CD4-positive, alpha-beta T cell treated with Interferon gamma for 1 hour (primary cell): ENCODE measurements at regions not wholly inside any gene's neighbourhood (a gene's known extent, or its start where the extent isn't known, plus 50 kb on each side); places are given as distances from the start of the nearest gene placed in this dataset.
"Not testable (repeated sequence)": the region's sequence is repeated elsewhere in the genome, so short reads cannot be mapped to it uniquely, and the experiment has no call there.

Experiments used
- DNase-seq: peaks from one replicate; pipeline ENCODE4 v3.0.0-alpha.2; 2020

- not testable (repeated sequence) for DNase-seq
Observed at GRCh38 chr7:69499-70123, 122.8 kb upstream of the FAM20C start.

DNA sequence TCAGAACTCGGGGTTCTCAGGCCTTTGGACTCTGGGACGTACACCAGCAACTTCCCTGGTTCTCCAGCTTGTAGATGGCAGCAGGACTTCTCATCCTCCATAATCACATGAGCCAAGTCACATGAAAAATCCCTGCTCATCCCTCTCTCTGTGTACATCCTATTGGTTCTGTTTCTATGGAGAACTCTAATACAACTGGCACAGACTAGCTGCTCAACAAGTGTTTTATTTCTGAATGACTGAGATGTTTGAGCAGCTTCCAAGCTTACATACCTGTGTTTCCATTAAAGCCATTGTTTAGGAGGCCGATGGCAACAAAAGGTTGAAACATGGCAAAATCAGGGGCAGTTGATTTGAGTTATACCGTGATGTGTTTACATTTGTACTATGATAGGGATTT, 122.2 kb upstream of the FAM20C start:
- not testable (repeated sequence) for DNase-seq

DNA sequence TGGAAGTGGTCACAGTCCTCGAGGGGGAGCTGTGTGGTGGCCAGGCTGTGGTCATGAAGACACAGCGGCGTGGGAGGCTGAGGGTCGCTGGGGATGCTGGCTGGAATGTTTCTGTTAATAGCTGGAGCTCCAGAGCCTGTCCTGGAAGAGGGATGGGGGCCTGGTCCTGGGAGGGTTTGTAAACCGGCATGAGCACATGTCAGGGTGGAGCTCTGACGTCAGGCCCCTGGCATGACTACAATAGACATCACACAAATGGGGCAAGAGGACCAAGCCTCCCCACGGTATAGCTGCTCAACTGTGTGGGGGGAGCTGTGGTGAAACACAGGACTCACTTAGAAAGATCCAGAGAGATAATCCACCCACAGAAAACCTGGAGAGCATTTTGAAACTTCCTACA, 121.4 kb upstream of the FAM20C start:
- not testable (repeated sequence) for DNase-seq

- DNase-seq = not testable (repeated sequence)
Observed at GRCh38 chr7:72266-73057, 119.9 kb upstream of the FAM20C start.

- DNase-seq = not testable (repeated sequence)
Observed at GRCh38 chr7:73058-73331, 119.4 kb upstream of the FAM20C start.

DNA sequence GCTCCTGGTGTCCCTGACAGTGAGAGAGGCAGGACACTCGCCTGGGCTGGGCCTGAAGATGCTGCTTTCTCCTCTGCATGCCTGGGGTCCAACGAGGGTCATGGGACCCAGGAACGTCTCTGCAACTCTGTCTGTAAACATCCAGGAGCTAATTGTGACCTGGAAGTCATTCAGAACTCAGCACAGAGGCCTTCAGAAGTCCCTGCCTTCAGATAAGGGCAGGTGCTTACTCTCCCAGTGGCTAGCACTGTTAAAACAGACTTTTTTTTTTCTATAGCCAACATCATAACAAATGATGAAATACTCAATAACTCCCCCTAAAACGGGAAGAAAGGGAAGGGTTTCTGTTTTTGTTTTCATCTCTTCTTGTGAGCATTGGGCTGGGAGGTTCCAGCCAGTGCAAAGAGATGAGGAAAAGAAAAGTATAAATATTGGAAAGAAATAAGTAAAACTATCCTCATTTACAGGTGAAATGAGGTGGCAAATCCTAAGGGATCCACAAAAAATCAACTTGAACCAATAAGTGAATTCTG, 118.3 kb upstream of the FAM20C start:
- not testable (repeated sequence) for DNase-seq

DNA sequence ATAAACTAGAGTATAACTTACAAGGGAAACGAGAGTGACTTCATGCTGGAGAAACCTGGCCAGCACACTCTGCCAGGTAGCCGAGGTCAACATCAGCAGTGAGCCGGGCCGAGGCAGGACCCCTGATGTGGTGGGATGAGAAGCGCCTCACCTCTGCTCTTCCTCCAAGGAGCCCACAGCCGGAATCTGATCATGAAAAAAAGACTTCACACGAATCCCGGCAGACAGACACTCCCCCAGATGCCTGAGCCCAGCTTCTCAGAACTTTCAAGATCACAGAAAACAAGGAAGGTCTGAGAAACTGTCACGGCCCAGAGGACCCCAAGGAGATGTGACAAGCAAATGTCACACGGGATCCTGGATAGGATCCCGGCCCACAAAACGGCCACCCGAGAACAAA, 116.9 kb upstream of the FAM20C start:
- DNase-seq = not testable (repeated sequence)

DNA sequence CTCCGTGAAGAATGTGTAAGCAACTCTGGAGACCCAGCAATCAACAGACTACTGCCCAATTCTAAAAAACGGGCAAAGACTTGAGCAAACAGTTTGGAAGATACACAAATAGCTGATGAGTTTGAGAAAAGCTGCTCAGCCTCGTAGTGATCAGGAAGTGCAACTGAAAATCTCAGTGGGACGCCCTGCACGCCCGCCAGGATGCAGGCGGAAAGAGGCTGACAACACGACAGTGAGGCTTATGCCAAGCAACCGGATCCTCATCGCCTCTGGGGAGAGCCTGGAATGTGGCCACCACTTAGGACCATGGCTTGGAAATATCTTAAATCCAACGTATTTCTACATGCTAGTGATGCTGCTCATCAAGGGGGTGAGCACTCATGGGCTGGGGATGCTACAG, 116.2 kb upstream of the FAM20C start:
- not testable (repeated sequence) for DNase-seq

- DNase-seq = not testable (repeated sequence)
Observed at GRCh38 chr7:76829-77395, 115.5 kb upstream of the FAM20C start.

DNA sequence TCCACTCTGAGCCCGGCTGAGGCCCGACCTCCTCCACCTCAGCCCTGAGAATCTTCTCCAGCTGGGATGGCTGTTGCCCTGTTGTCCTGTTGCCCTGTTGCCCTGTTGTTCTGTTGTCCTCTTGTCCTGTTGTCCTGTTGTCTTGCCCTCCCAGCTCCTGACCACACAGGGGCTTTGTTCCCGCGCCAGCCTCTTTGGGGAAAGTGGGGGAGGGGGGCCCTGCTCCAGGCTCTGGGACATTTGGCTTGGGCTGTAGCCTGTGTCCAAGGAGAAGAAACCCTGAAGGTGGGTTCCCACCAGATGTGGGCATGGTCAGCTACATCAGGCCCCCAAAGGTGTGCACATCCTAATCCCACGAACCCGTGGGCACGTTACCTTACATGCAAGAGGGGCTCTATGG, 113.5 kb upstream of the FAM20C start:
- not testable (repeated sequence) for DNase-seq

DNA sequence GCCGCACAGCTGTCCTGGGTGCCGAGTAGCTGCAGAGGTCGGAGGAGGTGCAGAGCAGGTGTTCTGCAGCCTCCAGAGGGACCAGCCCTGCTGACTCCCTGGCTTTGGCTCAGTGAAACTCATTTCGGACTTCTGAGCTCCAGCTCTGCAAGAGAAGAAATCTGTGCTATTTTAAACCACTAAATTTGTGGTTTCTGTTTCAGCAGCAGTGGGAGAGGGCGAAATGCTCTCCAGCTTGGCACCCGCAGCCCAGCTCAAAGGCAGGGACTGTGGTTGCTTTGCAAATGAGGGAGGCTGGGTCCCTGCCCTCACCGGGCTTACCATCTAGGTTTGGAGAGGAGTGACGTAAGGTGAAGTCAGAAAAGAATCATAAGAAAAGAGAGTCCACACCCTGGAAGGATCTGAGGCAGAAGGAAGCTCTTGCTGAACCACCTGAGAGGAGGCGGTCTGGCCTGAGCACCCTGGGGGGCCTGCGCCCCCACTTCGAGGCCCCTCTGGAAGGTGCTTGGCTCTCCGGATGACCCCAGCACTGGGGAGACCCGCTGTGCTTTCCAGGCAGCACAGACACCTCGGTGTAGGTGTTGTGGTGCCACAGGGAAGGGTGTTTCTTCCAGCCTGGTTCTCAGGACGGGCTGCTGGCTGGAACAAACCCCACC, 112.8 kb upstream of the FAM20C start:
- not testable (repeated sequence) for DNase-seq

- no peak for DNase-seq
Observed at GRCh38 chr7:80259-81067, 111.9 kb upstream of the FAM20C start.

DNA sequence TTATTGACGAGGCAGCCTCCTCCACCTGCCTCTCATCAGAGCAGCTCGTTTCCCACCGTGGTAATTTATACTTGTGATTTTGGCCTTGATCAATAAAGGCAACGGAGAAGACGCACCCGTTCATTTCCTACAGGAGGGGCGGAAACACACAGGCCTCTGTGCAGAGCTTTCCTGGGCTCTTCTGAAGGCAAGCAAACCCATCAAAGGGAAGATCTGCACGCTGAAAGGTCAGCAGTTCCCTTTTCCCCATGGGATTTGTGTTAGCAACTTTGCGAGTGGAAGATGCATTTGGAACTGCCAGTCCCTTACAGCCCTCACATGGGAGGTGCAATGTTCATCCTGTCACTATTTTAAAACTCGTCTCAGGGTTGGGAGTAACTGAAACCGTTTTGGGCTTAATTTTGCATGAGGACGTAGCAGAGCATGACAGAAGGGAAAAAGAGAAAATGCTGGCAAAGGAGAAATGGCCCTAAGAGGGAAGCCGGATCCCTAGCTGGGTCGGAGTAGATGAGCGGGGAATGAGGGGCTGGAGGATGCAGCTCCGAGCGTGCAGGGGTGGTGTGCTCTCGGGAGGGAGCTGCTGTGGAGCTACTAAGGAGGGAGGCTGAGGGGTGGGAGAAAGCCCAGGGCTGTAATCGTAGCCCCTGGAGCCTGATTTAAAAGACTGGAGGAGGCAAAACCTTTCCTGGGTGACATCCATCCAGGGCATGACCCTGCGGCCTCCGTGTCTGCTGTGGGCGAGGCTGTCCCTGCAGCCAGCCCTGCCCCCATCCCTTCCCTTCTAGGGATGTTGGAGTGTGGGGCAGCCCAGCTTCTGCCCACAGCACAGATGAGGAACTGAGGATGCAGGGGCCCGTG, 111.1 kb upstream of the FAM20C start:
- no peak for DNase-seq

- no peak for DNase-seq
Observed at GRCh38 chr7:81926-82756, 110.2 kb upstream of the FAM20C start.

DNA sequence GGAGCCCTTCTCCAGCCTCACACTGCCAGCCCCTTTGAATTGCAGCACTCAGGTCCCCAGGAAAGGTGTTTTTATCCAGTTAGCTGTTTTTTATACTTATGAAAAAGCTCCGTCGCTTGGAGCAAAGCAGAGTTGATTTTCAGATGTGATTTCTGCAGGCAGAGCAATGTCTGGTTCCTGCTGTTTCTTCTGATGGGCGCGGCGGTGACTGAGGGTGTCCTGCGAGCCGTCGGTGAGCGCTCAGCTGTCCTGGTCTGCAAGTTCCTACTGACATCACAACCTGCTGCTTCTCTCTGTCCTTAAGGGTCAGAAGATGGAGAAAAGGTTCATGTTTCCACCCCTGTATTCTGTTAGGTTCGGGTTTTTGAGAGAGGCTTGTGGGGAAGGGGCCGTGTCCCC, 109.6 kb upstream of the FAM20C start:
- no peak for DNase-seq

DNA sequence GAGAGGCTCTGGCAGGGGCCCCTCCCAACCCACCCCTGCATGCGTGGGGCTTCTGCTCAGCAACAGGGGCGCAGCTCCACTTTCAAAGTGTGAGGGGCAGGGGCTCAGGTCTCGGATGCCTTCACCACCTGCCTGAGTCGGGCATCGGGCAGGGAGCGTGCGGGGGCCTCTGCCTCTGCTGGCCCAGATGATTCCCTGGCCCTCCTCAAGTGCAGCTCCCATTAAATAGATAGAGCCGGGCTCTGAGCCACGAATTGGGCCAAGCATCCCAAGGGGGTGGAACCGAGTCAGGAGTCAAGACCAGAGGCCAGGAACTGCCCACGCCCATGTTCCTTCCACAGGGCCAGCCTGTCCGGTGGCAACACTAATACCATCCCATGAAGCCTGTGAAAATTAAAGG, 108.9 kb upstream of the FAM20C start:
- no peak for DNase-seq

GRCh38 chr7:83861-84632, 108.3 kb upstream of the FAM20C start:
- no peak for DNase-seq

GRCh38 chr7:84633-85020, 107.7 kb upstream of the FAM20C start:
- no peak for DNase-seq

DNA sequence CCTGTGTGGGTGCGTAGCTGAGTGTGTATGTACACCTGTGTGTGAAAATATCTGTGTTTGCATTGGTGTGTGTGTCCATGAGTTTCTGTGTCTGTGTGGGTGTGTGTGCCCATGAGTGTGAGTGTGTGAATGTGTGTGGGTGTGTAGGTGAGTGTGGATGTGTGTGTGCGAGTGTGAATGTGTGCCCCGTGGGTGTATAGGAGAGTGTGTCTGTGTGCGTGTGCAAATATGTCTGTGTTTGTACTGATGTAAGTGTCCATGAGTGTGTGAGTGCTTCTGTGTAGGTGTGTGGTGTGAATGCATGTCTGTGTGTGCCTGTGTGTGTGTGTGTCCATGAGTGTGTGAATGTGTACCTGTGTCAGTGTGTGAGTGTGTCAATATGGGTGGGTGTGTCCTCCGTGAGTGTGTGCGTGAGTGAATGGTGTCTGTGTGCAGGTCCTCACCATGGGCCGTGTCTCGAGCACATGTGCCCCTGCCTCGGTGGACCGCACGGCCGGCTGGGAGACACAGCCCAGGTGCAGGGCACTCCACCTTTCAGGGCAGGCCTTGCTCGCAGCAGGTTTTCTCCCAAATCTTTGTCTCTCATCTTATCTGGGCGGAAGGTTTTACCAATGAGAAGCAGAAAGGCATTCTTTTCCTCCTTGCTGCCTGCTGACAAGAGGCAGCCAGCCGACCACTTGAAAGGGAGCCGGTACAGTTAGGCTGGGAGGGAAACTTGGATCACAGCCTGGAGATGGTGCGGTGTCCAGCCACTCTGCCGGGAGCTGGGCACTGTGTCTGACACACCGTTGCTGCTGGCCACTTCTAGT, 107.1 kb upstream of the FAM20C start:
- no peak for DNase-seq
